GM19238 (cell line): ENCODE measurements at regions not wholly inside any gene's neighbourhood (a gene's known extent, or its start where the extent isn't known, plus 50 kb on each side); places are given as distances from the start of the nearest gene placed in this dataset.
"Not testable (repeated sequence)": the region's sequence is repeated elsewhere in the genome, so short reads cannot be mapped to it uniquely, and the experiment has no call there.

Source experiments
- DNase-seq: peaks from one replicate; pipeline ENCODE4 v3.0.0; 2011; ENCODE audit warnings: low spot score; ENCODE audit not compliant: insufficient read length

GRCh38 chr10:121365566-121365965 is 232.7 kb downstream of the FGFR2 start:
- no peak for DNase-seq

GRCh38 chr10:121368347-121369025 is 229.8 kb downstream of the FGFR2 start:
- no peak for DNase-seq

- no peak for DNase-seq
Measured at GRCh38 chr10:121369616-121370015, 228.6 kb downstream of the FGFR2 start.

GRCh38 chr10:121371836-121372235 is 226.4 kb downstream of the FGFR2 start:
- no peak for DNase-seq

- no peak for DNase-seq
Measured at GRCh38 chr10:121373411-121373810, 224.8 kb downstream of the FGFR2 start.

GRCh38 chr10:121374121-121374520 is 224.1 kb downstream of the FGFR2 start:
- DNase-seq = no peak

GRCh38 chr10:121375172-121375571 is 223.1 kb downstream of the FGFR2 start:
- DNase-seq = no peak

GRCh38 chr10:121378251-121378801 is 219.9 kb downstream of the FGFR2 start:
- no peak for DNase-seq

- DNase-seq = no peak
Measured at GRCh38 chr10:121379013-121379412, 219.2 kb downstream of the FGFR2 start.

GRCh38 chr10:121380211-121380610 is 218.0 kb downstream of the FGFR2 start:
- no peak for DNase-seq

GRCh38 chr10:121382029-121382520 is 216.2 kb downstream of the FGFR2 start:
- DNase-seq = not testable (repeated sequence)

GRCh38 chr10:121385136-121385535 is 213.1 kb downstream of the FGFR2 start:
- DNase-seq = no peak

- DNase-seq = no peak
Measured at GRCh38 chr10:121392657-121393056, 205.6 kb downstream of the FGFR2 start.

- no peak for DNase-seq
Measured at GRCh38 chr10:121393522-121393921, 204.7 kb downstream of the FGFR2 start.

GRCh38 chr10:121400507-121400906 is 197.7 kb downstream of the FGFR2 start:
- DNase-seq = not testable (repeated sequence)

GRCh38 chr10:121403527-121403926 is 194.7 kb downstream of the FGFR2 start:
- no peak for DNase-seq

GRCh38 chr10:121404611-121405010 is 193.6 kb downstream of the FGFR2 start:
- no peak for DNase-seq

GRCh38 chr10:121405096-121405495 is 193.1 kb downstream of the FGFR2 start:
- no peak for DNase-seq

GRCh38 chr10:121405549-121405948 is 192.7 kb downstream of the FGFR2 start:
- no peak for DNase-seq

- DNase-seq = no peak
Measured at GRCh38 chr10:121405953-121406352, 192.3 kb downstream of the FGFR2 start.

- DNase-seq = no peak
Measured at GRCh38 chr10:121406823-121407545, 191.3 kb downstream of the FGFR2 start.

- DNase-seq = no peak
Measured at GRCh38 chr10:121409466-121410104, 188.7 kb downstream of the FGFR2 start.
